ENCODE measurements at regions not wholly inside any gene's neighbourhood (a gene's known extent, or its start where the extent isn't known, plus 50 kb on each side); places are given as distances from the start of the nearest gene placed in this dataset.

DNA sequence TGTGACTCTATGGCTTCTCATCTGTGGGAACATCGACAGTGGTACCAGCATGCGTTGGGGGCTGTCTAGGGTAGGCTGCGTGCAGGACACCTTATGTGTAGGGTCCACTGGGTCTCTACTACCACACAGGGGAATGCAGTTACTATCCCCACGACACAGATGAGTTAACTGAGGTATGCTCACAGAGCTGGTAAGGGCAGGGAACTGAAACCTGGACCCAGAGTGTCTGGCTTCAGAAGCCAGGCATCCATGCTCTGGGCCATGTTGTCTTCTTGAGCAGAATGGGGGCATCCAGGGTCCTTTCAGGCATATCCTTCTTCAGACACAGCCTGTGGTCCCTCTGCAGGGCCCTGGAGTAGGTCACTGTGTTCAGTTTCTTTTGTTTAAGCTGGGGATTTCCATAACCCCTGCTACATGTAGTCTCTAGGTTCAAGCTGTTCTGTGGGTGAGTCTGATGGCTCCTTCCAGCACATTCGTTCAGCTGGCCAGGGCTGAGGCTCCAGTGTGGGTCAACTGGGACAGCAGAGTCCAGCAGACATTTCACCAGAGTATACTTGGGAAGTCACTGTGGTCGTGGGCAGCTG, 148.8 kb downstream of the GADD45G start:
- Histone ChIP-seq H3K79me1 (ENCODE audit: low read depth, low read length) (no peaks in the 10 kb centered on the region), H3K4me2 (ENCODE audit: insufficient read depth, low read length, poor library complexity, severe bottlenecking) (no peak overlapping the region), H3K4ac (ENCODE audit: low read length) (no peak overlapping the region), H3K36me3 (replicated peaks in 1 of 2; ENCODE audit: control insufficient read depth in 2 of 2, insufficient read depth in 2 of 2, low read length in 2 of 2) (no peaks in the 10 kb centered on the region), H3K4me3 (ENCODE audit: low read length in 2 of 2) (no peak overlapping the region), H3K9ac (ENCODE audit: low read depth, low read length, poor library complexity) (no peak overlapping the region), H4K8ac (ENCODE audit: low read depth, low read length) (no peak overlapping the region), H2BK12ac (ENCODE audit: low read length) (no peak overlapping the region), H3K4me1 (ENCODE audit: control insufficient read depth in 2 of 2, insufficient read depth in 1 of 2, low read depth in 1 of 2, low read length in 2 of 2) (peaks cover 0 to 5% of the 10 kb centered on the region in 2 donors), H3K27ac (replicated peaks; ENCODE audit: low read length) (no peak overlapping the region), H2BK15ac (ENCODE audit: low read length) (no peak overlapping the region), H3K14ac (ENCODE audit: low read length) (no peak overlapping the region), H4K91ac (ENCODE audit: low read depth, low read length, poor library complexity) (no peak overlapping the region), H2BK5ac (ENCODE audit: low read length) (no peak overlapping the region), H3K18ac (ENCODE audit: low read length) (no peak overlapping the region), H3K9me3 (replicated peaks in 1 of 2; ENCODE audit: control insufficient read depth in 2 of 2, insufficient read depth in 1 of 2, low read depth in 1 of 2, low read length in 2 of 2) (peaks cover 0 to 2% of the 10 kb centered on the region in 2 donors), H3K23ac (ENCODE audit: low read depth, low read length, poor library complexity) (no peak overlapping the region), H3K27me3 (ENCODE audit: control insufficient read depth in 3 of 3, insufficient read depth in 3 of 3, low read depth in 1 of 3, low read length in 3 of 3) (no peaks in the 10 kb centered on the region), H2AK5ac (ENCODE audit: low read depth, low read length) (no peak overlapping the region), H2BK120ac (ENCODE audit: low read depth, low read length) (no peak overlapping the region), H2AFZ (ENCODE audit: low read length) (no peak overlapping the region)
- no peak for DNase-seq (ENCODE audit: low spot score)
- WGBS, 2 donors (ENCODE audit: extremely low coverage in 2 of 2, insufficient read length in 2 of 2, insufficient replicate concordance in 1 of 2) = no CpG with 5 or more reads among the region's 6 CpGs

- H3K14ac ChIP-seq (ENCODE audit: low read length) = no peak overlapping the region
- H3K4me1 ChIP-seq (ENCODE audit: control insufficient read depth in 2 of 2, insufficient read depth in 1 of 2, low read depth in 1 of 2, low read length in 2 of 2) = peaks cover 0 to 5% of the 10 kb centered on the region in 2 donors
- H3K9ac ChIP-seq (ENCODE audit: low read depth, low read length, poor library complexity) = peak overlapping the region; percentile 18
- no peak overlapping the region for H2BK5ac ChIP-seq (ENCODE audit: low read length)
- H2BK15ac ChIP-seq (ENCODE audit: low read length) = no peak overlapping the region
- H3K36me3 ChIP-seq (replicated peaks in 1 of 2; ENCODE audit: control insufficient read depth in 2 of 2, insufficient read depth in 2 of 2, low read length in 2 of 2) = no peaks in the 10 kb centered on the region
- no peaks in the 10 kb centered on the region for H3K79me1 ChIP-seq (ENCODE audit: low read depth, low read length)
- H3K4me2 ChIP-seq (ENCODE audit: insufficient read depth, low read length, poor library complexity, severe bottlenecking) = no peak overlapping the region
- no peak overlapping the region for H2BK12ac ChIP-seq (ENCODE audit: low read length)
- no peak overlapping the region for H3K4ac ChIP-seq (ENCODE audit: low read length)
- no peak overlapping the region for H4K8ac ChIP-seq (ENCODE audit: low read depth, low read length)
- no CpG with 5 or more reads among the region's 1 CpG for WGBS, 2 donors (ENCODE audit: extremely low coverage in 2 of 2, insufficient read length in 2 of 2, insufficient replicate concordance in 1 of 2)
- no peak overlapping the region for H3K27ac ChIP-seq (replicated peaks; ENCODE audit: low read length)
- no peak overlapping the region for H2AFZ ChIP-seq (ENCODE audit: low read length)
- H3K4me3 ChIP-seq (ENCODE audit: low read length in 2 of 2) = no peak overlapping the region
- H3K18ac ChIP-seq (ENCODE audit: low read length) = peak overlapping the region; percentile 36
- H2AK5ac ChIP-seq (ENCODE audit: low read depth, low read length) = no peak overlapping the region
- no peak for DNase-seq (ENCODE audit: low spot score)
- no peak overlapping the region for H2BK120ac ChIP-seq (ENCODE audit: low read depth, low read length)
- no peaks in the 10 kb centered on the region for H3K27me3 ChIP-seq (ENCODE audit: control insufficient read depth in 3 of 3, insufficient read depth in 3 of 3, low read depth in 1 of 3, low read length in 3 of 3)
- H4K91ac ChIP-seq (ENCODE audit: low read depth, low read length, poor library complexity) = no peak overlapping the region
- H3K23ac ChIP-seq (ENCODE audit: low read depth, low read length, poor library complexity) = no peak overlapping the region
- H3K9me3 ChIP-seq (replicated peaks in 1 of 2; ENCODE audit: control insufficient read depth in 2 of 2, insufficient read depth in 1 of 2, low read depth in 1 of 2, low read length in 2 of 2) = peaks cover 0 to 2% of the 10 kb centered on the region in 2 donors
Observed at GRCh38 chr9:89754193-89754592, 149.4 kb downstream of the GADD45G start.

GRCh38 chr9:89755821-89756220, 151.0 kb downstream of the GADD45G start:
- H2BK12ac ChIP-seq (ENCODE audit: low read length) = no peak overlapping the region
- H2BK5ac ChIP-seq (ENCODE audit: low read length) = no peak overlapping the region
- no peak overlapping the region for H3K27ac ChIP-seq (replicated peaks; ENCODE audit: low read length)
- H3K14ac ChIP-seq (ENCODE audit: low read length) = no peak overlapping the region
- no peaks in the 10 kb centered on the region for H3K36me3 ChIP-seq (replicated peaks in 1 of 2; ENCODE audit: control insufficient read depth in 2 of 2, insufficient read depth in 2 of 2, low read length in 2 of 2)
- H2AK5ac ChIP-seq (ENCODE audit: low read depth, low read length) = no peak overlapping the region
- no peaks in the 10 kb centered on the region for H3K4me1 ChIP-seq (ENCODE audit: control insufficient read depth in 2 of 2, insufficient read depth in 1 of 2, low read depth in 1 of 2, low read length in 2 of 2)
- WGBS, 2 donors (ENCODE audit: extremely low coverage in 2 of 2, insufficient read length in 2 of 2, insufficient replicate concordance in 1 of 2) = no CpG with 5 or more reads among the region's 9 CpGs
- H4K91ac ChIP-seq (ENCODE audit: low read depth, low read length, poor library complexity) = no peak overlapping the region
- H4K8ac ChIP-seq (ENCODE audit: low read depth, low read length) = no peak overlapping the region
- H3K4me2 ChIP-seq (ENCODE audit: insufficient read depth, low read length, poor library complexity, severe bottlenecking) = no peak overlapping the region
- no peak overlapping the region for H2BK15ac ChIP-seq (ENCODE audit: low read length)
- H3K79me1 ChIP-seq (ENCODE audit: low read depth, low read length) = no peaks in the 10 kb centered on the region
- H3K4ac ChIP-seq (ENCODE audit: low read length) = no peak overlapping the region
- no peak overlapping the region for H3K9ac ChIP-seq (ENCODE audit: low read depth, low read length, poor library complexity)
- H3K4me3 ChIP-seq (ENCODE audit: low read length in 2 of 2) = peak overlapping the region in 1 of 2 donors; percentile 21
- no peak overlapping the region for H3K23ac ChIP-seq (ENCODE audit: low read depth, low read length, poor library complexity)
- H3K27me3 ChIP-seq (ENCODE audit: control insufficient read depth in 3 of 3, insufficient read depth in 3 of 3, low read depth in 1 of 3, low read length in 3 of 3) = no peaks in the 10 kb centered on the region
- no peak overlapping the region for H2AFZ ChIP-seq (ENCODE audit: low read length)
- H3K9me3 ChIP-seq (replicated peaks in 1 of 2; ENCODE audit: control insufficient read depth in 2 of 2, insufficient read depth in 1 of 2, low read depth in 1 of 2, low read length in 2 of 2) = no peaks in the 10 kb centered on the region
- peak overlapping the region; percentile 11 for H3K18ac ChIP-seq (ENCODE audit: low read length)
- H2BK120ac ChIP-seq (ENCODE audit: low read depth, low read length) = no peak overlapping the region
- no peak for DNase-seq (ENCODE audit: low spot score)

DNA sequence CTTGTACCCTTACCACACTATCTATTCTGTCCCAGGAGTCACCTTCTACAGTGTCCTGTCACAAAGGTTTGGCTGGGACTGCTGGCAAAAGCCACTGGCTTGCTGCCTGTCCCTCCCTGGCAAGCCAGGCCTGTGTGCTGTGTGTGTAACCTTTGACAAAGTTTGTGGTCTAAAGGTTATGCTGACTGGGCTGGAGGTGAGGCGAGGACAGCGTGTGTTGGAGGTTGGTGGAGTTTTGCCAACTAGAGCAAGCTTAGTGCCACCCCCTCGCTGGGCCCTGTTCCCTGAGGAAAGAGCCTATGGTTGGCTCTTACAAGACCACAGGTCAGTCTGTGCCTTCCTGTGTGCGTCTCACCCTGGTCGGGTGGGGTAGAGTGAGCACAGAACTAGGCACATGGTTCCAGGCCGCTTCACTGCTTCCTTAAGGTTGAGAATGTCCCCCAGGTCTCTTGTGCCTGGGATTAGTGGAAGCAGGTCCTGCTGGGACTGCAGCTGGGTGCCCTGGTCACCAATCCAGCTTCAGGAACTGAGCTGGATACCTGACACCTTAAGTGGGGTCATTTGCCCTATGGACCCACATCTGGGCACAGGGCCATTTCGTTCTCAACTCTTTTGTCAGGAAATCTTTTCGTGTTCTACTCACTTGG, 152.2 kb downstream of the GADD45G start:
- no peaks in the 10 kb centered on the region for H3K79me1 ChIP-seq (ENCODE audit: low read depth, low read length)
- H3K9me3 ChIP-seq (replicated peaks in 1 of 2; ENCODE audit: control insufficient read depth in 2 of 2, insufficient read depth in 1 of 2, low read depth in 1 of 2, low read length in 2 of 2) = no peaks in the 10 kb centered on the region
- no peak overlapping the region for H3K9ac ChIP-seq (ENCODE audit: low read depth, low read length, poor library complexity)
- no peaks in the 10 kb centered on the region for H3K36me3 ChIP-seq (replicated peaks in 1 of 2; ENCODE audit: control insufficient read depth in 2 of 2, insufficient read depth in 2 of 2, low read length in 2 of 2)
- no peak overlapping the region for H2BK15ac ChIP-seq (ENCODE audit: low read length)
- no peak for DNase-seq (ENCODE audit: low spot score)
- H3K4me2 ChIP-seq (ENCODE audit: insufficient read depth, low read length, poor library complexity, severe bottlenecking) = no peak overlapping the region
- peak overlapping the region; percentile 42 for H3K14ac ChIP-seq (ENCODE audit: low read length)
- H2AFZ ChIP-seq (ENCODE audit: low read length) = no peak overlapping the region
- H3K4ac ChIP-seq (ENCODE audit: low read length) = no peak overlapping the region
- H3K4me1 ChIP-seq (ENCODE audit: control insufficient read depth in 2 of 2, insufficient read depth in 1 of 2, low read depth in 1 of 2, low read length in 2 of 2) = no peaks in the 10 kb centered on the region
- no peak overlapping the region for H2BK12ac ChIP-seq (ENCODE audit: low read length)
- H3K27me3 ChIP-seq (ENCODE audit: control insufficient read depth in 3 of 3, insufficient read depth in 3 of 3, low read depth in 1 of 3, low read length in 3 of 3) = no peaks in the 10 kb centered on the region
- no peak overlapping the region for H4K8ac ChIP-seq (ENCODE audit: low read depth, low read length)
- H3K27ac ChIP-seq (replicated peaks; ENCODE audit: low read length) = no peak overlapping the region
- peak overlapping the region; percentile 26 for H3K23ac ChIP-seq (ENCODE audit: low read depth, low read length, poor library complexity)
- peak overlapping the region; percentile 40 for H2BK5ac ChIP-seq (ENCODE audit: low read length)
- peak overlapping the region; percentile 55 for H3K18ac ChIP-seq (ENCODE audit: low read length)
- H2BK120ac ChIP-seq (ENCODE audit: low read depth, low read length) = no peak overlapping the region
- no peak overlapping the region for H4K91ac ChIP-seq (ENCODE audit: low read depth, low read length, poor library complexity)
- no peak overlapping the region for H3K4me3 ChIP-seq (ENCODE audit: low read length in 2 of 2)
- no peak overlapping the region for H2AK5ac ChIP-seq (ENCODE audit: low read depth, low read length)
- WGBS, 2 donors (ENCODE audit: extremely low coverage in 2 of 2, insufficient read length in 2 of 2, insufficient replicate concordance in 1 of 2) = no CpG with 5 or more reads among the region's 8 CpGs

Measured in neuronal stem cell (in vitro differentiated cells).